Astrocyte (in vitro differentiated cells and primary cell): ENCODE measurements at regions not wholly inside any gene's neighbourhood (a gene's known extent, or its start where the extent isn't known, plus 50 kb on each side); places are given as distances from the start of the nearest gene placed in this dataset.

ENCODE experiments used
- DNase-seq: peaks from one replicate; pipeline ENCODE4 v3.0.0-alpha.2; 2010; ENCODE audit warnings: low read depth
- FAIRE-seq: peaks from 2 replicates; lab custom pipeline; 2011; peaks lifted over from hg19 to GRCh38; lab: Jason Lieb, UNC
- H2AFZ ChIP-seq: 2 replicates; pipeline ENCODE4 v1.6.0; 2012; ENCODE audit warnings: low read depth, low read length, inconsistent platforms
- H3K27ac ChIP-seq: 2 replicates; pipeline ENCODE4 v1.5.1; 2011; ENCODE audit warnings: low read depth, low read length, inconsistent platforms
- H3K27me3 ChIP-seq: 2 replicates; pipeline ENCODE4 v1.6.0; 2011; ENCODE audit warnings: low read length, inconsistent platforms; ENCODE audit not compliant: insufficient read depth
- H3K36me3 ChIP-seq: 2 replicates; pipeline ENCODE4 v1.5.1; 2011; ENCODE audit warnings: low read length, inconsistent platforms; ENCODE audit not compliant: insufficient read depth
- H3K4me1 ChIP-seq: 2 replicates; pipeline ENCODE4 v1.5.1; 2011; ENCODE audit warnings: low read length, inconsistent platforms; ENCODE audit not compliant: insufficient read depth
- H3K4me2 ChIP-seq: 2 replicates; pipeline ENCODE4 v1.6.0; 2012; ENCODE audit warnings: low read length, inconsistent platforms
- H3K4me3 ChIP-seq: 2 replicates; pipeline ENCODE4 v1.5.1; 2011; ENCODE audit warnings: low read depth, mild to moderate bottlenecking, low read length, inconsistent platforms; ENCODE audit not compliant: insufficient read depth
- H3K79me2 ChIP-seq: 2 replicates; pipeline ENCODE4 v1.6.0; 2012; ENCODE audit warnings: mild to moderate bottlenecking, low read length, inconsistent platforms; ENCODE audit not compliant: insufficient read depth
- H3K9ac ChIP-seq: 2 replicates; pipeline ENCODE4 v1.6.0; 2012; ENCODE audit warnings: mild to moderate bottlenecking, low read length, inconsistent platforms
- H3K9me3 ChIP-seq: 2 replicates; pipeline ENCODE4 v1.5.1; 2012; ENCODE audit warnings: low read depth, mild to moderate bottlenecking, low read length, inconsistent platforms; ENCODE audit not compliant: insufficient read depth
- H4K20me1 ChIP-seq: 2 replicates; pipeline ENCODE4 v1.6.0; 2012; ENCODE audit warnings: low read length, inconsistent platforms; ENCODE audit not compliant: insufficient read depth
- H3K27ac Mint-ChIP-seq: one replicate; pipeline ENCODE4 v1.8.0; 2021; ENCODE audit warnings: mild to moderate bottlenecking, mixed read lengths; ENCODE audit not compliant: unreplicated experiment
- H3K27me3 Mint-ChIP-seq: one replicate; pipeline ENCODE4 v1.8.0; 2021; ENCODE audit warnings: low read depth, mixed read lengths; ENCODE audit not compliant: unreplicated experiment
- H3K36me3 Mint-ChIP-seq: one replicate; pipeline ENCODE4 v1.8.0; 2021; ENCODE audit warnings: low read depth, mixed read lengths; ENCODE audit not compliant: unreplicated experiment
- H3K4me1 Mint-ChIP-seq: one replicate; pipeline ENCODE4 v1.8.0; 2021; ENCODE audit warnings: low read depth, mixed read lengths; ENCODE audit not compliant: unreplicated experiment
- H3K4me3 Mint-ChIP-seq: one replicate; pipeline ENCODE4 v1.8.0; 2021; ENCODE audit warnings: mild to moderate bottlenecking, moderate library complexity, mixed read lengths; ENCODE audit not compliant: unreplicated experiment
- H3K9me3 Mint-ChIP-seq: one replicate; pipeline ENCODE4 v1.8.0; 2021; ENCODE audit warnings: mild to moderate bottlenecking, mixed read lengths; ENCODE audit not compliant: unreplicated experiment
- CTCF ChIP-seq: IDR thresholded peaks from 2 replicates; pipeline ENCODE4 v1.5.1; 2011; ENCODE audit warnings: low read depth, mild to moderate bottlenecking, inconsistent platforms, low read length, moderate library complexity; ENCODE audit not compliant: insufficient read depth
- EZH2 ChIP-seq: IDR thresholded peaks from 2 replicates; pipeline ENCODE4 v1.6.1; 2012; ENCODE audit warnings: mild to moderate bottlenecking, low read length, inconsistent platforms; ENCODE audit not compliant: insufficient read depth

- TF ChIP-seq EZH2: no peak
- no peak for TF ChIP-seq CTCF
- no peaks in the 10 kb centered on the region for H3K27me3 Mint-ChIP-seq
- H3K4me1 Mint-ChIP-seq: peaks cover 39% of the 10 kb centered on the region
- Histone ChIP-seq H3K4me1 (peaks cover 25% of the 10 kb centered on the region), H2AFZ (peak overlapping the region; percentile 19), H3K4me3 (no peak overlapping the region), H3K9me3 (no peaks in the 10 kb centered on the region), H4K20me1 (no peaks in the 10 kb centered on the region), H3K4me2 (peak overlapping the region; percentile 28), H3K36me3 (no peaks in the 10 kb centered on the region), H3K27ac (no peak overlapping the region), H3K27me3 (no peaks in the 10 kb centered on the region), H3K9ac (no peak overlapping the region), H3K79me2 (no peaks in the 10 kb centered on the region)
- H3K36me3 Mint-ChIP-seq: no peaks in the 10 kb centered on the region
- FAIRE-seq: no peak
- no peak overlapping the region for H3K27ac Mint-ChIP-seq
- peaks cover 1% of the 10 kb centered on the region for H3K9me3 Mint-ChIP-seq
- peak; percentile 9 for DNase-seq
- no peak overlapping the region for H3K4me3 Mint-ChIP-seq
Measured at GRCh38 chr7:142443216-142444010, 185.6 kb upstream of the PRSS58 start.

- no peak overlapping the region for H3K9ac ChIP-seq
- H3K4me2 ChIP-seq: no peak overlapping the region
- no peaks in the 10 kb centered on the region for H3K79me2 ChIP-seq
- no peak overlapping the region for H3K4me3 Mint-ChIP-seq
- DNase-seq (no peak), FAIRE-seq (no peak)
- no peaks in the 10 kb centered on the region for H3K27me3 ChIP-seq
- no peak overlapping the region for H3K27ac ChIP-seq
- TF ChIP-seq CTCF (no peak), EZH2 (no peak)
- no peak overlapping the region for H2AFZ ChIP-seq
- no peaks in the 10 kb centered on the region for H3K9me3 ChIP-seq
- no peaks in the 10 kb centered on the region for H3K36me3 Mint-ChIP-seq
- H3K4me3 ChIP-seq: no peak overlapping the region
- no peaks in the 10 kb centered on the region for H3K27me3 Mint-ChIP-seq
- H3K4me1 ChIP-seq: peaks cover 25% of the 10 kb centered on the region
- peaks cover 44% of the 10 kb centered on the region for H3K4me1 Mint-ChIP-seq
- H3K36me3 ChIP-seq: no peaks in the 10 kb centered on the region
- H3K27ac Mint-ChIP-seq: no peak overlapping the region
- H3K9me3 Mint-ChIP-seq: peaks cover 3% of the 10 kb centered on the region
- H4K20me1 ChIP-seq: no peaks in the 10 kb centered on the region
Measured at GRCh38 chr7:142442396-142442795, 184.5 kb upstream of the PRSS58 start.

- H3K4me2 ChIP-seq: peak overlapping the region; percentile 74
- H3K4me3 Mint-ChIP-seq: peak overlapping the region; percentile 47
Measured at GRCh38 chr7:142440906-142441411, 183.1 kb upstream of the PRSS58 start.

More at GRCh38 chr7:142440906-142441411, 183.1 kb upstream of the PRSS58 start:
- peak overlapping the region; percentile 90 for H3K27ac Mint-ChIP-seq
- H3K4me1 Mint-ChIP-seq: peaks cover 48% of the 10 kb centered on the region
- H3K27me3 Mint-ChIP-seq: no peaks in the 10 kb centered on the region
- DNase-seq: no peak
- Histone ChIP-seq H3K4me3 (no peak overlapping the region), H3K36me3 (no peaks in the 10 kb centered on the region), H4K20me1 (no peaks in the 10 kb centered on the region), H3K79me2 (no peaks in the 10 kb centered on the region), H3K27ac (peak overlapping the region; percentile 69), H2AFZ (peak overlapping the region; percentile 19), H3K9ac (peak overlapping the region; percentile 7), H3K9me3 (no peaks in the 10 kb centered on the region), H3K27me3 (no peaks in the 10 kb centered on the region), H3K4me1 (peaks cover 25% of the 10 kb centered on the region)
- H3K36me3 Mint-ChIP-seq: no peaks in the 10 kb centered on the region
- H3K9me3 Mint-ChIP-seq: peaks cover 3% of the 10 kb centered on the region
- TF ChIP-seq CTCF: no peak
- FAIRE-seq: no peak
